Thyroid gland (tissue), 4 donors: ENCODE measurements at regions not wholly inside any gene's neighbourhood (a gene's known extent, or its start where the extent isn't known, plus 50 kb on each side); places are given as distances from the start of the nearest gene placed in this dataset.

Source experiments
- POLR2A ChIP-seq, 2 donors: fragments of 450-650 bp; IDR thresholded peaks; one replicate each; pipeline ENCODE4 v1.6.1; 2017; ENCODE audit warnings: antibody characterized with exemption in 2 of 2, mild to moderate bottlenecking in 2 of 2, moderate library complexity in 1 of 2
- TF ChIP-seq, protein P1 (sequence below), 6 experiments: fragments of 200-600 bp in 3 of 6; fragments of 450-650 bp in 3 of 6; sonication (generic) in 3 of 6; IDR thresholded peaks; one replicate each; pipeline ENCODE4 v1.5.1; 2016 to 2019; ENCODE audit warnings: antibody characterized with exemption in 6 of 6, mild to moderate bottlenecking in 2 of 6, inconsistent platforms in 1 of 6, moderate library complexity in 1 of 6

DNA sequence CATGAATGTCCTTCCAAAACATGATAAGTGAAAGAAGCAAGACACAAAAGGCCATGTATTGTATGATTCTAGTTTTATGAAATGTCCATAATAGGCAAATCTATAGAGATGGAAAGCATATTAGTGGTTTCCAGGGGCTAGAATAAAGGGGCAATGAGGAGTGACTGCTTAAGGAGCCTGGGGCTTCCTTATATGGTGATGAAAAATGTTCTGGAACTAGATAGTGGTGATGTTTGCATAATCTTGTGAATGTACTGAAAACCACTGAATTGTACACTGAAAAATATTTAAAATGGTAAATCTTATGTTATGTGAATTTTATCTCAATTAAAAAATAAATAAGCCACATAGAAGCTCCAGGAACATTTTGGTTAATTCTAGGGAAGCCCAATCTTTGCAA is 144.4 kb upstream of the ANKRD55 start:
- TF ChIP-seq, protein P1, sequence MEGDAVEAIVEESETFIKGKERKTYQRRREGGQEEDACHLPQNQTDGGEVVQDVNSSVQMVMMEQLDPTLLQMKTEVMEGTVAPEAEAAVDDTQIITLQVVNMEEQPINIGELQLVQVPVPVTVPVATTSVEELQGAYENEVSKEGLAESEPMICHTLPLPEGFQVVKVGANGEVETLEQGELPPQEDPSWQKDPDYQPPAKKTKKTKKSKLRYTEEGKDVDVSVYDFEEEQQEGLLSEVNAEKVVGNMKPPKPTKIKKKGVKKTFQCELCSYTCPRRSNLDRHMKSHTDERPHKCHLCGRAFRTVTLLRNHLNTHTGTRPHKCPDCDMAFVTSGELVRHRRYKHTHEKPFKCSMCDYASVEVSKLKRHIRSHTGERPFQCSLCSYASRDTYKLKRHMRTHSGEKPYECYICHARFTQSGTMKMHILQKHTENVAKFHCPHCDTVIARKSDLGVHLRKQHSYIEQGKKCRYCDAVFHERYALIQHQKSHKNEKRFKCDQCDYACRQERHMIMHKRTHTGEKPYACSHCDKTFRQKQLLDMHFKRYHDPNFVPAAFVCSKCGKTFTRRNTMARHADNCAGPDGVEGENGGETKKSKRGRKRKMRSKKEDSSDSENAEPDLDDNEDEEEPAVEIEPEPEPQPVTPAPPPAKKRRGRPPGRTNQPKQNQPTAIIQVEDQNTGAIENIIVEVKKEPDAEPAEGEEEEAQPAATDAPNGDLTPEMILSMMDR (IDR thresholded peaks at IDR 0.05) = no peak
- no peak for TF ChIP-seq POLR2A (IDR thresholded peaks at IDR 0.05)
